Right lobe of liver (tissue), 4 donors: ENCODE measurements at regions not wholly inside any gene's neighbourhood (a gene's known extent, or its start where the extent isn't known, plus 50 kb on each side); places are given as distances from the start of the nearest gene placed in this dataset.

ENCODE experiments used
- CTCF ChIP-seq, 4 donors: fragments of 200-600 bp in 3 of 4; fragments of 450-650 bp in 1 of 4; IDR thresholded peaks; one replicate each; pipeline versions ENCODE4 v1.5.1 to v1.8.0; 2016 to 2022; ENCODE audit warnings: antibody characterized with exemption in 4 of 4, mild to moderate bottlenecking in 2 of 4
- POLR2A ChIP-seq: fragments of 450-650 bp; IDR thresholded peaks from one replicate; pipeline ENCODE4 v1.6.1; 2017; ENCODE audit warnings: antibody characterized with exemption, mild to moderate bottlenecking
- donor health status: DM: no; HTN: no; CAD: no.
- donor health status: DM: no; HTN: no; CAD: no.
- donor health status: DM: no; HTN: yes; CAD: no.

GRCh38 chr14:25904446-25904845 is 693.4 kb downstream of the NOVA1 start:
- TF ChIP-seq CTCF (IDR thresholded peaks at IDR 0.05) (no peak), POLR2A (no peak)
